Renal cortex interstitium (tissue), 11 donors: ENCODE measurements at regions not wholly inside any gene's neighbourhood (a gene's known extent, or its start where the extent isn't known, plus 50 kb on each side); places are given as distances from the start of the nearest gene placed in this dataset.
"Not testable (repeated sequence)": the region's sequence is repeated elsewhere in the genome, so short reads cannot be mapped to it uniquely, and the experiment has no call there.

Source experiments
- DNase-seq, 11 donors: peaks; one replicate each; pipeline ENCODE4 v3.0.0-alpha.2; 2013; ENCODE audit warnings: low read depth in 9 of 11, low spot score in 4 of 11; ENCODE audit errors: extremely low read depth in 1 of 11

DNA sequence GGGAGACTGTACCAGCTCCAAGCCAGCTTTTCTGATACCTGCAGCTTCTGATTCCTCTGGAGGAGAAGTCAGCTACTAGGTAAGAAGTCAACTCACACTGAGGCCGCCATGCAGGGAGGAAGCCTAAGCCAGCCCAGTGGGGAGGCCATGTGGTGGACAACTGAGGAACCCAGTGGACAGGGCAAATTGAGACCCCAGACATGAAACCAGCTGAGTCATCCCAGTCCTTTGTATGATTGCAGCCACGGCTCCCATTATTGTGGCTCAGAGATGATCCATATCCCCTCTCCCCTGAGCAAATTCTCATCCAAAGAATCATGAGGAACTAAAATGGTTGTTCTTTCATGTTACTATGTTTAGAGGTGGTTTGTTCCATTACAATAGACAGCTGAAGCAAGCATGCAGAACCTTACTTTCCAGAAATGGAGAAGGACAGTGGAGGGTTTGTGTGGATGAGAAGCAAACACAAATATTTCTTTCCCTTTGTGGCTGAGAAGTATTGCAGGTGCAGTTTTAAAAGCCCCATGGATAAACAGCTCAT is 1147.3 kb upstream of the TMEM132C start:
- DNase-seq = no peak

DNA sequence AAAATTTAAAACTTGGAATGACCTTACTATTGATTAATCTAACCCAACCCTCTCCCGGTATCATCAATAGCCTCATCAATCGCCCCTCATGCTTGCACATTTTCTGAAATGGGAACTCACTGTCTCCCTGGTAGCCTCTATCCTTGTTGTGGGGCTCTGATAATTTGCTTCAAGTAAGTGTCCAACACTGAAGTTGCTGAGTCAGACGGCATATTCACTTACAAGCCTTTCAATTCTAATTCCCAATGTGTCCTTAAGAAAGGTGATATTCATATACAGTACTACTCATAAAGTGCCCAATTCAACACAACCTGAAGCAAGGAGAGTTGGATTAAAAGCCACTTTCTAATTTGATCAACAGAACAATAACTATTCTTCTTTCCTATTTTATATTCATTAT is 1146.1 kb upstream of the TMEM132C start:
- no peak for DNase-seq

DNA sequence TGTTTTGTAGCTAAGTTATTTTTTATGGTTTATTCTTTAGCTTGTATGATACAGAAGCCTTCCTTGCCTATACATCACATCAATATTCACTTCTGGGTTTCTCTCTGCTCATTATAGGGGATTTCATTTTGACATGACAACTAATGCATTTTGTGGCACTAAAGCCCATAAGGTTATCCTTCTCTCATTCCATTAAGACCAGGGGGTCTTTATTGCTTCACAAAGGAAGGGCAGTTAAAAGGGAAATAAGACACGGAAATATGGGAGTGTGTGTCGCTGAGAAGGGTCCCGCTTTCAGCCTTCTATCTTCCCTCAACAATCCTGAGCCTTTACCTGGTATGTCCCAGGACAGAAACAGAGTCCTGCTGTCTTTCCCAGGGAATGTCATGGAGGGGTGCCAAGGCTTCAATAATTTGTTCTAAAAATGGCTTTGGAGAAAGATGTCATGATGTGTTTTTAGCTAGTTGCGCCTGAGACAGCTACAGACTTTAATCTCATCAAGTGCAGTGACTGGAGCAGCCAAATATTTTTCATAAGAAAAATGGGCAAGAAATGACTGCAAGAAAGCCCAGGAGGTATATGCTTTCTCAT is 1145.4 kb upstream of the TMEM132C start:
- DNase-seq = no peak

DNA sequence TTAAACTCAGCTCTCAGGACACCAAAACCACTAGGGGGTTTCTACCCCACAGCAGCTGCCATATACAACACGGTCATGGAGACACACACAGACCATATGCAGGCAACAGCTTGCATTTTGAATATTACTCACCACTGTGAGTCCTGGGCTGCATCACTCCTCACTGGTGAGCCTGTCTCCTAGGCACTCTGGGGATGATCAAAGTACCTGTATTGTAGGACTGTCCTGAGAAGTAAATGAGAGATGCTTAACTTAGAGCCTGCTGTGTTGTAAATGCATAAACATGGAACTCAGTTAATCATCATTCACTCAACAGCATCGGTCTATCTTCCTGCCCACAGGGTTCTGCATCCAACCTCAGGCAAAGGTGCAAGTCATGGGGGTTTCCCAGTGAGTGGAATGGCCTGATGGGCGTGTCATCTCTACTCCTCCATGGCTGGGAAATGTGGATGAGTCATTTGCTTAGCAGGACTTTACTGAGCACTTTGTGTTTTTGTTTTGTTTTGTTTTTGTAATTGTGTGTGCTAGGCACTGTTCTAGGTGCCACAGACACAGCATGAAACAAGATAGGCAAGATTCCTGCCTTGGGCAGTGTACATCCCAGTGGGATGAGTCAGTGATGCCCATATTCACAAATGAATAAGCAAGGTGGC is 1141.2 kb upstream of the TMEM132C start:
- no peak for DNase-seq

DNA sequence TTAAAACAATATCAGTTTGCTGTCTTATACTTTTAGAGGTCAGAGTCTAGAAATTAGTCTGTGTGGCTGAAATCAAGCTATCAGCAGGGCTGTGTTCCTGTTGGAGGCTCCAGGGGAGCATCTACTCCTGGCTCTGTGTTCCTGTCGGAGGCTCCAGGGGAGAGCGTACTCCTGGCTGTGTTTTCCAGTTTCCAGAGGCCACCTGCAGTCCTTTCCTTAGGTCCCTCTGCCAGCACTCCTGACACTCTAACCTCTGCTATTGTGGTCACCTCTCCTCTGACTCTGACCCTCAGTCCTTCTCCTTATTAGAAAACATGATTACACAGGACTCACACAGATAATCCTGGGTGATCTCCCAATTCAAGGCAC is 1140.7 kb upstream of the TMEM132C start:
- no peak for DNase-seq

DNA sequence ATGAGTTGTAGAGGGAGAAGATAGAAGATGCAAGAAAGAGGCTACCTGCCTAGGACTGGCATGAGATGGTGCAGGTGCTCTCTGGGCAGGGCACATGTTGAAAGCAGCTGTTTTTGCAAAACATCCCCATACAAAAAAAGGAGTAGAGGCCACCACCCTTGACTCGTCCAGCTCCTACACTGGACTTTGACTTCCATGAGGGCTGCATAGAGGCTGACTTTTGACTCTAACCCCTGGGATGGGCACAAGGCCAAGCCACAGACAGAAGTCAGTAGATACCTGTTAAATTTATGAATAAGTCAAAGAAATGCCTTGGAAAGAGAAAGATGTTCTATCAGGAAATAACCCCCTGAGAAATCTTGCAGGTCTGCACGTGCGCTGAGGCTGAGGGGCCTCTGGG is 1139.1 kb upstream of the TMEM132C start:
- no peak for DNase-seq

DNA sequence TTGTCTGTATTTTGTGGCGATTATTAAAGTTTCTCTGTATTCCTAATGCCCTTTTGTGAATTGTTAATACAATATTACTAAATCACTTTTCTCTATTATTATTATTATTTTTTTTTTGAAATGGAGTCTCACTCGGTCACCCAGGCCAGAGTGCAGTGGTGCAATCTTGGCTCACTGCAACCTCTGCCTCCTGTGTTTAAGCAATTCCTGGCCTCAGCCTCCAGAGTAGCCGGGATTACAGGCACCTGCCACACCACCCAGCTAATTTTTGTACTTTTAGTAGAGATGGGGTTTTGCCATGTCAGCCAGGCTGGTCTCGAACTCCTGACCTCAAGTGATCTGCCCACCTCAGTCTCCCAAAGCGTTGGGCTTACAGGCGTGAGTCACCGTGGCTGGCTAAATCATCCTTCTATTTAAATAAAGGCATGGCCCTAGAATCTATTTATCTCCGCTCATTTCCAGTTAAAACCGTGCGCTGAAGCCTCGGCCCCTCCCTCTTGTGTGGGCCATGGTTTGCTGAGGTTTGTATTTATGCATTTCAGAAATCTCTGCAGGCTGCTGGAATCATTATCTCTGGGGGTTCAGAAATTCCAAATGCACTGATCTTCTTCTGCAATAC is 1136.4 kb upstream of the TMEM132C start:
- DNase-seq = no peak

DNA sequence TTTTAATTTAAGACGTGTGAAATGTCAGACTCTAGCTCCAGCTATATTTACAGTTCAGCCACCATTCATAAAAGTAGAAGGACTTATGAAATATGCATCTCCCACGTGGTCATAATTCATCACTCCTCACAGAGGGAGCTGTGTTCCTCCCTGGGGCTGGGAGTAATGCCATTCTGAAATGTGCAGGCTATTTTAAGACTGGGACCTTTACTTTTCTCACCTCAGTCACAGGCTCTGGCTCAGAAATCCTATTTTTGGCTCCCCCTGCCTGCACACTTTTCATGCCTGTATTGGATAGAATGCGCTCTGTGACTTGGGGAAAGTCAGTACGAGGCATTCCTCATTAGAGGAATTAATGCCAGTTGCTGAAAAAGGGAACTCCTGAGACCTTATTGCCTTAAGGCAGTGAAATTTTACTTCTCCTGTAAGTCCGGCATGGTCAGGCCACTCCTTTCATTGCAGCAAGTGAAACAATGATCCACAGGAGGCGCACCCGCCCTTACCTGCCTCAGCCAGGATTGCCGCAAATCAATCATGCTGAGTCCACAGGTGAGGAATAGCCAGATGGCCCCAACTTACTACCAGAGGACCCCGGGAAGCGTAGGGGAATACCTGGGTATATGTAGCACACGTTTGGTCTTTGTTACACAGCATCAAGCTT is 1133.2 kb upstream of the TMEM132C start:
- no peak for DNase-seq

DNA sequence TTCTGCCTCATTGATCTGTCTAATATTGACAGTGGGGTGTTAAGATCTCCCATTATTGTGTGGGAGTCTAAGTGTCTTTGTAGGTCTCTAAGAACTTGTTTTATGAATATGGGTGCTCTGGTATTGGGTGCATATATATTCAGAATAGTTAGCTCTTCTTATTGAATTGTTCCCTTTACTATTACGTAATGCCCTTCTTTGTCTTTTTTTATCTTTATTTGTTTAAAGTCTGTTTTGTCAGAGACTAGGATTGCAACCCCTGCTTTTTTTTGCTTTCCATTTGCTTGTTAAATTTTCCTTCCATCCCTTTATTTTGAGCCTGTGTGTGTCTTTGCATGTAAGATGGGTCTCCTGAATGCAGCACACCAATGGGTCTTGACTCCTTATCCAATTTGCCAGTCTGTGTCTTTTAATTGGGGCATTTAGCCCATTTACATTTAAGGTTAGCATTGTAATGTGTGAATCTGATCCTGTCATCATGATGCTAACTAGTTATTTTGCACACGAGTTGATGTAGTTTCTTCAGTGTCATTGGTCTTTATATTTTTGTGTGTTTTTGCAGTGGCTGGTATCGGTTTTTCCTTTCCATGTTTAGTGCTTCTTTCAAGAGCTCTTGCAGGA is 1126.0 kb upstream of the TMEM132C start:
- not testable (repeated sequence) for DNase-seq

DNA sequence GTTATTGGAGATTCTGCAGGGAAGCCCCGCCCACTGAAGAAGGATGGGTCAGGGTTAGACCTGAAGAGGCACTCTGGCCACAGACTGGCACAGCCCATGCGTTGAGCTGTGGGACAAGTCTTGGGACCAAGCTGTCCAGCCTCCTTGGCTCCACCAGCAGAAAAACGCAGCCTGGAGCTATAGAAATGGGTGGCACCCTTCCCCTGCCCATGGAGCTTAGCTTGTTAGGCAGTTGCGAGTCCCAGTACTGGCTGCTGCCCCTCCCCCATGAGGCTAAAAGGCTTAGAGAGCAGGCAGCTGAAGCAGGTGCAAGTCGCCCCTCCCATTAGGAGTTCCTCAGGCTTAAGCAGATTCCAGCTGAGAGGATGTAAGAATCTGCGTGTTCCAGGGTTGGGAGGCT is 1124.0 kb upstream of the TMEM132C start:
- DNase-seq = no peak

DNA sequence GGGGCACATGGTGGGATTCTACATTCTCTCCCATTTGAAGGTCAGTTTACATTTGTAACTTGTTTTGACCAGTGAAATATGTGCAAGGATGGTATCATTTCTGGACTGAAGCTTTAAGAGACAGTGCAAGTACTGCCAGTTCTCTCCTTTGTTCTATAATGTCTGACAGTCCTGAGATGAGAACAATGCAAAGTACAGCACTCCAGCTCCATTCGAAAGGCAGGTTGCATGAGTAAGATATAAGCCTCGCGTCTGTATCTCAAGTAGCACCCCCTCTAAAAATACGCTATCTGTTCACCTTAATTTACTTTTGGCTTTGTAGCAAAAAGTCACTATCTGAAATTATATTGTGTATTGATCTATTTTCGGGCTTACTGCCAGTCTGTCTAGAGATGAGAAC is 1122.2 kb upstream of the TMEM132C start:
- DNase-seq = no peak

DNA sequence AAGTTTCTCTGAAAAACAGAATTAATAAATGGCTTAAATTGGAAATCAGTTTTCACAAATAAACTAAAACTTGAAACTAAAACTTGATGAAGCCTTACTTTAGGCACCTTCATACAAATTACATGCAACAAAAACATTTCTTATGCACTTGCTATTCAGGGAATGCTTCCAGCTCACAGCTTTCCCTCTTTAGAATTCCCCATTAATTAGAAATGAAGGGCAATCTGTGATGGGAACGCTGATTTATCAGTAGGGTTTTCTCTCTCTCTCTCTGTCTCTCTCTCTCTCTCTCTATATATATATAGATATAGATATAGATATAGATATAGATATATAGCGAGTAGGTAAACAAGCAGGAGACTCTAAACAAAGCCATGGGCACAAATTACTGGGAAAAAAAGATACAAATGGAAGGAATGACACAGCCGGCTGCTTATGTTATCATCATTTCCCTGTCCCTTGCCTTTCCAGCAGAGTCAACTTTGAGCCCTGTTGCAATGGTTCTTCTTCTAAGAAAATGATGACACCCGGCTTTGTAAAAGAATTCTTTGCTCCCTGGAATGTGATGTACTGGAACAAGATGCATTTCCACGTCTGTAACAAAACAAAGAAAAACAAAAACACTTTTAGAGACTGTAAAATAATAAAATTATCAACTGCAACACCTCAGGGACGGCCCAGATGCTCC is 1121.6 kb upstream of the TMEM132C start:
- DNase-seq = no peak

DNA sequence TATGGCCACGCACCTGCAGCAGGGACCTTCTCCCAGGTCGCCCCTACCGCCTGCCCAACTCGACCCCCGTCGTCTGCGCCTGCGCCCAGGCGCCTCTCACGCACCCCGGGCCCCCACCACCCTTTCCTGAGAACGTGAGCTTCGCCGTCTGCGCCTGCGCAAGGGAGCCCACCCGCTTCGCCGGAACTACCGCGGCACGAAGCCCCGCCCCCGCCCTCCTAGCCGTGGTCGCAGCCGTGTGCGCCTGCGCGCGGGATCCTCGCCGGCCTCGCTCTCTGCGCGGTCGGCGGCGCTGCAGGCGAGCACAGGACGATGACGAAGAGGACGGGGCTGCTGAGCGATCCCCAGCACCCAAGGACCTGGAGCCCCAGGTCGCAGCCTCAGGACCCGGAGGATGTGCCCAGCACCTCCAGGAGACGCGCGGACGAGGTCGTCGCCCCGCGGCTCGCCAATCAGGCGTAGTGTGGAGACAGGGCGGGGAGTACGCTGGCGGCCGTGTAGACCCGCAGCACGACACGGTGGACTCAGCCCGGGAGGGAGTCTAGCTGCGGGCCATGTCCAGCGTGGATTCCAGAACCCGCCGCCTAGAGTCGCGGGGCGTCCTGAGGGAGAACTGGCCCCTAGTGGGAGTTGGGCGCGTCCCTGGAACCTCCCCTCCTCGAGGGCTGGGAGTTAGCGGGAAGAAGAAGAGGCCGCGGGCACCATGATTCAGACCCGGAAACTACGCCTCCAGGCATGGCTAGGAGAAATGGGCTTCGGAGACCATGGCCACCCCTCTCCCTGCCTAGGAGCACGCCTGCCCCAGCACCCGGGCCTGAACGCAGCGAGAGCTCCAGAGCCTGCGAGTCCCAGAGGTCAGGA is 1120.8 kb upstream of the TMEM132C start:
- peak; percentile 48 to 86 (median 78) for DNase-seq

DNA sequence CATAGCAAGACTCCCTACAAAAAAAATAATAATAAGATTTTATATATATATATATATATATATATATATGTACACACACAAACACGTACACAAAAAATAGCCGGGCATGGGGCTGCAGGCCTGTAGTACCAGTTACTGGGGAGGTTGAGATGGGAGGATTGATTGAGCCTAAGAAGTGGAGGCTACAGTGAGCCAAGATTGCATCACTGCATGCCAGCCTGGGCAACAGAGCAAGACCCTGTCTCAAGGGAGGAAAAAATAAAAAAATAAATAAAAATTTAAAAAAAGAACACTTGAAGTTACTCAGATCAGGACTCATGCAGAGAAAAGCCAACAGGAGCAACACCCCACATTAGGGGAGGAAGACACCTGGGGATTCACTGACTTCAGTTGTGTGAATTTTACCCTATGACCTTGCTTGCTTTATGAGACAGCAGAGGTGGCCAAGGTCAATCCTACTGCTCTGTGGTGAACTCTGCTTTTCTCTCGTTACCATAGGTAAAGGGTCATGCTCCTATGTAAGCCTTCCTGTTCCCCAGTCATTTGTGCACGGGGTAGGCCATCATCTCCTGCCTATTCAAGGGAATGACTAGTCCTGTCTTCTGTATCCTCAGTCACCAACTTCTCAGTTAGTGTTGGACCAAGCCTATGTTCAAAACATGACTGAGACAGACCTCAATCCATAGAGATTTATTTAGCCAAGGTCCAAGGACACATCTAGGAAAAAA is 1119.8 kb upstream of the TMEM132C start:
- DNase-seq = no peak

DNA sequence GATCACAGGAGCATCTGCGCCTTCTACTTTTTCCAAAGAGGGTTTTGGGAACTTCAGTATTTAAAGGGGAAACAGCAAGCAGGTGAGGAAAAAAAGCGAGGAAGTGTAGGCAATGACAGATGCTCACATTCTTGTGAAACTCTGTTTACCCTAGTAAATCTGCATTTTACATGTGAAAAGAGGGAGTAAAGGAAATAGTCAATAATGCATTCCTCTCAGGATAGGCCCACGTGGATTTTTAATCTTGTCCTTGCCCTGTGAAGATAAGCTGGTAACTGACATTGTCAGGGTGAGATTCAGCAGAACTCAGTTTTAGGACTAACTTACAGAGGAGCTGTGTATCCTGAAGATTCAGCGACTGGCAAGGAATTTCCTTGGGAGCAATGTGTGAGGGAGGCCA is 1119.2 kb upstream of the TMEM132C start:
- DNase-seq = no peak

DNA sequence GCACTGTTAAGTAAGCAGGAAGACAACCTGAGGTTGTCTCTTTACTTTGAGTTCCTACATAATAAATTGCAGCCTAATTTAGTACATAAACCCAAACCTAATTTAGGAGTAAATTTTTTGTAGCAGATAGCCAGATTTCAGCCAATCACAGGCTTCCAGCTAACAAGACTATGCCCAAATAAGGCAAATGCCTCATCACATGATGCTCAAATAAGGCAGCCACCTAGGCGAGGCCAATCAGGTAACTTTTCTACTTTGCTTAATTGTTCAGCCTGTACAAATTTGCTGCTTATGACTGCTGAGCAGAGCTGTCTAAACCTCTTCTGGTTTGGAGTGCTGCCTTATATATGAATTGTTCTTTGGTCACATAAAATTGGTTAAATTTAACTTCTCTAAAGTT is 1118.7 kb upstream of the TMEM132C start:
- DNase-seq = no peak

DNA sequence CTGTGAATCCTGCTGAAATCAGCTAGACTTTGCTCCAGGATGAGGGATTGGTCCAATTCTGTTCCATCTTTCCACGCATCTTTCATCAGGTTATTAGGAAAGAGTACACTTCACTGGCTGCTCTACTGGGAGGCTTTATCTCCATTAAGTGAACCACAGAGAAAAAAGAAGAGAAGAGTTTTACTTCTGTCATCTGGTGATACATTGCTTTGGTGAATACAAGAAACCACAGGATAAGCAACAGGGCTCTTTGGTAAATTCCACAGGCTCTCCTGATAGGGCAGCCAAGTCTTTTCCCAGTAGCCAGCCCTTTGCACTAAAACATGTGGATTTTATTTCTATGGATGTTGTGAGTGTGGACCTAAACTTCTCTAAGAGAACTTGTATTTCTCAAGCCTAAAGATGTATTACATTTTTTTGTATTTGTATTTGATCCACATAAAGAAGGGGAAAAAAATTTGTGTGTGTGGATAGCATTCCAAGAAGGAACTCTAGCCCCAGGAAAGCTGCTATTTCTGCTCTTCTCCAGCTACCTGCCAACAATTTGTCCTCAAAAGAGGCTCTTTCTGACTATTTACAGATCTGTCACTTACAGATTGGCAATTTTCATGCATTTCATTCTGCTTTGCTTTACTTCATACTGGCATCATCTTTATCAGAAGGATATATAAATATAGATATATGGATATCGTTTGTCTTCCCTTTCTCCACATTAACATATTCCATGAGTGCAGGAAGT is 1117.6 kb upstream of the TMEM132C start:
- no peak for DNase-seq
